GM11168 (cell line): ENCODE measurements at regions not wholly inside any gene's neighbourhood (a gene's known extent, or its start where the extent isn't known, plus 50 kb on each side); places are given as distances from the start of the nearest gene placed in this dataset.
"Not testable (repeated sequence)": the region's sequence is repeated elsewhere in the genome, so short reads cannot be mapped to it uniquely, and the experiment has no call there.

Experiments used
- in situ Hi-C: fragments of 300-500 bp; cut with MboI; formaldehyde crosslinking; loops from one replicate; pipeline ENCODE4 v1.12.0; 2022; ENCODE audit warnings: low sequenced_read_pairs; ENCODE audit not compliant: unreplicated experiment

DNA sequence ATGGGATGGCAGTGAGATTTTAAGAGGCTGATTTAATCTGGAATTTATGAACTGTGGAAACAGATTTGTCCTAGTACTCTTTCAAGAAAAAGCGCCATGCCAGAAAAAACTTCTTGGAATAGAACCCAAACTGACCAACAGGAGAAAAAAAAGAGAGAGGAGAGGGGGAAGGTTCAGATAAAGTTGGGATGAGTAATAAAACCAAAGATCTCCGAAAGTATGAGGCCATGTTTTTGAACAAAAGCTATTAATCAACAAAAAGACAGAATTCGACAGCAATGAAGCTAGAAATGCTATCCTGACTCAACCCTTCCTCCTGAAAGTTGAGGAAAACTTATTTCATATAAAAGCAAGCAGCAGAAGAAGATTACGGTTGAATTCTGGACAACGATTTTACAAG lies 135.5 kb downstream of the CEMIP2 start:
- in situ Hi-C loops = no loop called here

DNA sequence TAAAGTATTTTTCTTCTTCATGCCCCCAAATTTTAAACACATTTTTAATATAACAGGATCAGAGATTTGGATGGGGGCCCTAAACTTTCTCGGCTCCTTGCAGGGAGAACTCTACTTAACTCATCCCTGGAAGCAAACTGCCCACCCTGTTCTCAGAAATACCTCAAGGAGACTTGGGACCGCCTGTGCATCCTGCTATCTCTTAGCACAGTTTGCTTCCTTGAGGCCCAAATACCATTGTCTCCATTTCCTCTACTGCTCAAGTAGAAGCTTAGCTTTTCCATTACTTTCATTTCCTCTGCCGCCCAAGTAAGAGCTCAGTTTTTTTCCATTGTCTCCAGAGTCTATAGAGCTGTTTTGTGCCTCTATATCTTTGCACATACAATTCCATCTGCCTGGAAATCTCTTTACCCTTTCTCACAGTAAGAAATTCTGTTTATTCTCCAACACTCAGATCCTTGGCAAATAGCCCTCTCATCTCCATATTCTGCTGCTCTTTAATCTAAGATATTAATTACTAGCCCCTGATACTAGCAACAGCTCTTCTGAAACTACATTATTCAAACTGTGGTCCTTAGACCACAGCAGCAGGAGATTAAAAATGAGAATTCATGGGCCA lies 137.8 kb downstream of the CEMIP2 start:
- in situ Hi-C loops = no loop called here

DNA sequence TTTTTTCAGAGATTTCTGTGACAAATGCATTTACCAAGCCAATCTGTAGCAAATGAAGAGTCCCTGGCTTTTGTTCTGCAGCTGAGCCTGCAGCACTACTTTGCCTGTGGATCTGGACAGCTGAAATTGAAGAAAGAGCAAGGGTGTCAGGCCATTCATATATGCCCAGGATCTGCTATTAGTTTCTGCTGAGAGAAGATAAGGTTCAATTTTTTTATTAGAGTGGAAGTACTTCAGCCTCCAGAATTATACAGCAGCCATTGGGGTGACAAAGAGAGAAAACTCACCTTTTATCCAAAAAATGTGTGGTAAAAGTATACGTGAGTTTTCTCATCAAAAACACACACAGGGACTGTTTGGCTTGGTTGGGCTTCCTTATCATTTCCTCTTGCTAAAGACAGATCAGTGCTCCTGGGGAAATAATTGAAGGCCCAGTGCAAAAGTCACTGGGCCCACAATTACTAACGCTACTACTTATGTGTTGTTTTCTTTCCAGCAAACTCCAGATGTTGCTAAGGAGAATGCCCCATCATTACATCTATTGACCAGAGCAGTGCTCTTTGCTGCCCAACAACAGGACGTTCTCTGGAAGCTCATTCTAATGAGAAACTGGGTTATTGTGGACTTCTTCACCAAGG lies 138.6 kb downstream of the CEMIP2 start:
- in situ Hi-C loops = no loop called here

DNA sequence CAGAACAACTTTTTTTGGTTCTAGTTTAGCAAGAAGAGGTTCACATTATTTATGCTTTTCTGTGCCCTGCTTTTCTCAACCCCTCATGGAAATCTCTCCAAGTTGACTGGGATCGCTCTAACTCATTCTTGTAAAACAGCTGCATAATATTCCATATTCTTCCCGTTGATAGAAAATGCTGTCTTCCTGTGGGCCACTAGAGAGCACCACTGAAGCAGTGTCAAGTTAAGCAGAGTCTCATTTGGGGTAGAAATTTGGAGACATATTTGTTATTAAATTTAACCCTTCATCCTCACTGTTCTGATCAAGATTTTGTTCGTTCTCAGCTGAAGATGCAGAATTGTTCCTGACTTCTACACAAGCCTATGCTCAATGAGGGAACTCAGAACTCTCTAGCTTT lies 140.1 kb downstream of the CEMIP2 start:
- in situ Hi-C loops = no loop called here

DNA sequence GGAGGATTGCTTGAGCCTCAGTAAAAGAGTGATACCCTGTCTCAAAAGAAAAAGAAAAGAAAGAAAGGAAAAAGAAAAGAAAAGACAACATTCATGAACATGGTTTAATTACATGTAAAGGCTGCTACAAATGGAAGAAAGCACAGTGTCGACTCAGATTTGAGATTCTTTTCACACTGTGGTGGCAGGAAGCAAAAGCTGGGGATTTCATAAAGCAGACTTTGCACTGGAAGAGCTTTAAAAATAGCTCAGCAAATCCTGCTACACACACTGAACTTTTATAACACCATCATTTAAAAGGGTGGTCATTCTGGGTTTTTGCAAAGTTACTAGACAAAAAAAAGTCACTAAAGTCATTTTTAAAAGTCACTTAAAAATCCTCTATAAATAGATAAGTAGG lies 140.8 kb downstream of the CEMIP2 start:
- in situ Hi-C loops = no loop called here

DNA sequence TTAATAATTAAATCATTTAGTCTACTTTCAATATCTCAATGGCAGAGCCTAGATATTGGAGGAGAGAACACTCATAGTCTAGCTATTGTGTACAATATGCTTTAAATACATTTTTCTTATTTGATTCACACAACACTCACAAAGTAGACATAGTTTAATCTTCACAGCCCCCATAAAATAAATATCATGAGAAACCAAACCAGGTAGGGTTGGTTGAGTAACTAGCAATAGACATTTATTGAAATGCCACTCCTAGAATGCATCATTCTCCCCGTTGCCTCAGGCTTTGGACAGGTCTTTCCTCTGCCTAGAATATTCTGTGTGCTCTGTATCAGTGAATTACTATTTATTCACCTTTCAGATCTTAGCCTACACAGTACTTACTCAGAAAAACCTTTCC lies 141.9 kb downstream of the CEMIP2 start:
- in situ Hi-C loops = no loop called here

DNA sequence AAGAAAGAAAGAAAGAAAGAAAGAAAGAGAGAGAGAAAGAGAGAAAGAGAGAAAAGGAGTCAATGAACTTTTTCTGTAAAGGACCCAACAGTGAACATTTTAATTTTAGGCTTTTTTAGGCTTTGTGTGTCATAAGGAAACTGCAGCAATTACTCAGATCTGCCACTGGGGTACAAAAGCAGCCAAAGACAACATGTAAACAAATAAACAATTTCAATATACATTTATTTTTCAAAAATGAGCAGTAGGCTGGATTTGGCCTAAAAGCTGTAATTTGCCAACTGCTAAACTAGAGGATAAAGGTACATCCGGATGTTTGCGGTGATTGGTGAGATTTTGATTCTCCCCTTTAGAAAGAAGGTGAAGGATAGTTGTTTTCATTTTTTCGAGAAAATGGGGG lies 143.6 kb downstream of the CEMIP2 start:
- in situ Hi-C loops = loop anchor here (25.0 kb wide), 1 partner anchor 413 kb away; no protein-coding TSS in a partner anchor

DNA sequence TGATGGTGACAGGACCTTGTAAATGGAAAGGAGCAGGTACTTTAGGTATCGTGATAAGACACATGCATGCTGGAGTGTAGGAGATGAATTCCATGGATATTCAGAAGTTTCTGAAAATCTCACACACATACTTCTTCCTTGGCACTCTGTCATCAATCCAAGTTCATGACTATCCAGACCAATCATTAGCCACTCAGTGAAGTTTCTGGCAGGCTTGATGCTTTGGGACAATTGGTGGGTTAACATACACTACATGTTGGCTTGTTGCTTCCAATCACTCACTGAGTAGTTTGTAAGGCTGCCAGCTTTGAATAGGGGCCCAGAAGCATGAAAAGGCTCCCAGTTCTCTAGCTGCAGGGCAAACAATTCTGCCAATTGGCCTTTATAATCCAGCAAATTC lies 147.6 kb downstream of the CEMIP2 start:
- in situ Hi-C loops = loop anchor here (25.0 kb wide), 1 partner anchor 417 kb away; no protein-coding TSS in a partner anchor

DNA sequence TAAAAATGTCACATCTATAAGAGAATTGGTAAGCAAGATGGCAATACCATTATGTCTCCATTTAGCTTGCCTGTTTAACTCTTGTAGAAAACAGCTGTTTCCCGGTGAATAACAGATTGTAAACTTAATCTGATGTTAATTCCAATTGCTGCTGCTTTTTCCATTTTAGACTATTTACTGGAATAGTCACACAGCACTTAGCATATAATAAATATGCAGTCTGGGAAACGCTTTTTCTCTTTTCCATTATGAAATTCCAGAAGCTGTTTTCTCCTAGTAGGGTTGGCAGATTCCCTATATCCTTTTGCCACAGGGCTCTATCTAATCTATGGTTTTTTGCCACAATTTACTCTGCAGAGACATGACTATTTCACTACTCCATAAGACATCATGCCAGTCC lies 148.0 kb downstream of the CEMIP2 start:
- in situ Hi-C loops = loop anchor here (25.0 kb wide), 1 partner anchor 417 kb away; no protein-coding TSS in a partner anchor

DNA sequence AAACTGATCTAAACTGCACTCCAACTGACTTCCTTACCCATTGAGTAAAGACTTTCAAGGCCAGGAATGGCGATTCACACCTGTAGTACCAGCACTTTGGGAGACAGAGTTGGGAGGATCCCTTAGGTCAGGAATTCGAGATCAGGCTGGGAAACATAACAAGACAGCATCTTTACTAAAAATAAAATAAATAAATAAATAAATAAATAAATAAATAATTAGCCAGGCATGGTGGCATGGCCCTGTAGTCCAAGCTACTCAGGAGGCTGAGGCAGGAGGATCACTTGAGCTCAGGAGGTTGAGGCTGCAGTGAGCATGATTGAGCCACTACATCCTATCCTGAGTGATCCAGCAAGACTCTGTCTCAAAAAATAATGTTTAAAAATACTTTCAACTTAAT lies 148.4 kb downstream of the CEMIP2 start:
- in situ Hi-C loops = loop anchor here (25.0 kb wide), 1 partner anchor 417 kb away; no protein-coding TSS in a partner anchor

DNA sequence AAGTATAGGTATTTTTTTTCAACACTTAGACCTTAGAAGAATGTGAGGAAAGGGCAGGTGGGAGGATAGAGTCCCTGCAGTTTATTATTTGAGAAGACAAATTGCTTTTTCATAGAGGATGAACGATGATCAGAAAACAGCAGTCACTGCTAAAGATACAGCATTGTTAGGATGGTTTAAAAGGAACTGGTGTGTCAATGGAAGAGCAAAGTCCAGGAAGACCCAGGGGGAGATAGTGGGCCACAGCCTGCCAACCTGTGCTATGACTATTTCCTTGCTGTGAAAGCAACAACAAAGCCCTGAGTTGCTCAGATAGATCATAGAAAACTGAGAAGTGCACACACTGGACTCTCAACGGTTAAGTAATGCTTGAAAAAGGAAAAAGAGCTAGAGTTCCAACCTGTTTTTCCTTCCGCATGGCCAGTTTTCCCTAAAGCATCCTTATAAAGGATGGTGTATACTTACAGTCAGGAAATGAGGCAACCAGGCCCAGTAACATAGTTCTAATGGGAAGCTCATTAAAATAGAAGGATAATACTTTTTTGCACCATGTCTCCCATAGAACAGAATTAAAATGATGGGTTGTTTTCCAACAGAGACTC lies 153.8 kb downstream of the CEMIP2 start:
- in situ Hi-C loops = loop anchor here (25.0 kb wide), 1 partner anchor 423 kb away; no protein-coding TSS in a partner anchor

DNA sequence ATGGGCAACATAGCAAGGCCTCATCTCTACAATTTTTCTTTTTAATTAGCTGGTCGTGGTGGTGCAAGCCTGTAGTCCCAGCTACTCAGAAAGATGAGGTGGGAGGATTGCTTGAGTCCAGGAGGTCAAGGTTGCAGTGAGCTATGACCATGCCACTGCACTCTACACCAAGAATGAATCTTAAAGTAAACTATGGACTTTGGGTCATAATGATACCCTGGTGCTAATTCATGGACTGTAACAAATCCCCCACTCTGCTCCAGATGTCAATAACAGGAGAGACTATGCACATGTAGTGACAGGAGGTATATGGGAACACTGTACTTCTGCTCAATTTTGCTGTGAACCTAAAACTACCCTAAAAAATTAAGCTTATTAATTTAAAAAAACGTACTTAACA lies 155.4 kb downstream of the CEMIP2 start:
- in situ Hi-C loops = loop anchor here (25.0 kb wide), 1 partner anchor 424 kb away; no protein-coding TSS in a partner anchor

DNA sequence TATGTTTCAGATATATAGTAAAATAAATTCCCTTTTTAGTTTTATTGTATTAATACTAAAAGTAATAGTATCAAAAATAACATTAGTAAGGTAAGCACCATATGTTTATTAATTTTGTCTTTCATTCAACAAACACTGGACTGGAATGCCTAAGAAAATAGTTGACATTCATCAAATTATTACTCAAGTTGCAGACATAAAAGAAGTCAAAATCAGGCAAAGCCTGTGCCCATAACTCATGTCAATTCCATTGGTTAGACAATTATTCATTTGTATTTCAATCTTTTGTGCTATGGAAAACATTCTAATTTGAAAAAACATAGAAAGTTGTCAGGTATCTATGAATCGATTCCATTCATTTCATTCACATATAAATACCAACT lies 158.9 kb downstream of the CEMIP2 start:
- in situ Hi-C loops = loop anchor here (25.0 kb wide), 1 partner anchor 428 kb away; no protein-coding TSS in a partner anchor

DNA sequence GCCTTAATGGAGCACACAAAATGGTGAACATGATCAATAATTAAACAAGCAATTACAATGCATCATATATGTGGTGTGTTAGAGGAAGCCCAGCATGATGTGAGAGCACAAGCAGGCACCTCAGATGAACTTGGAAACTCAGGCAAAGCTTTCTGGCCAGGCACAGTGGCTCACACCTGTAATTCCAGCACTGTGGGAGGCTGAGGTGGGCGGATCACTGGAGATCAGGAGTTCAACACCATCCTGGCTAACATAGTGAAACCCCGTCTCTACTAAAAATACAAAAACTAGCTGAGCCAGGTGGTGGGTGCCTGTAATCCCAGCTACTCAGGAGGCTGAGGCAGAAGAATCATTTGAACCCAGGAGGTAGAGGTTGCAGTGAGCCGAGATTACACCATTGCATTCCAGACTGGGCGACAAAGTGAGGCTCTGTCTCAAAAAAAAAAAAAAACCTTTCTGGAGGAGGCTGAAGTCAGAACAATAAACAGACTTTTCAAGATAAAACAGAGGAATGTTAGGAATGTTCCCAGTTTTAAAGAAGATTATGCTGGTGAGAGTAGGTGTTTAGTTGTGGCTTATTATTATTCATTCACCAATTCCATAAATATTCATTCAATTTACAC lies 159.4 kb downstream of the CEMIP2 start:
- in situ Hi-C loops = loop anchor here (25.0 kb wide), 1 partner anchor 428 kb away; no protein-coding TSS in a partner anchor

DNA sequence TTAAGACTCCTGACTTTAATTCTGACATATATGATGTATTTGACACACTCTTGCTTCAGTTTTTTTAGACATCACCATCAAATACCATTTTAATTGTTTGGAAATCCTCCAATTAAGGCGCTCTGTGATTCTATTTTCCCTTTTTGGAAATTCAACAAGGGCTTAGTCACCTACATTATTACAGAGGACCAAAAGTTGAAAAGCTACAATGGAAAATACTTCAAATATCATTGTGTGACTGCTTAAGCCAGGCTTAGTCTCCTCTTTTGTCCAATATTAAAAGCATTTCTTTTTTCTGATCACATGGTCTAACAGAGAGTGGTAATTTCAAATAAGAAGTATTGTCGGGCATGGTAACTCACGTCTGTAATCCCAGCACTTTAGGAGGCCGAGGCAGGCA lies 160.3 kb downstream of the CEMIP2 start:
- in situ Hi-C loops = loop anchor here (25.0 kb wide), 1 partner anchor 429 kb away; no protein-coding TSS in a partner anchor

DNA sequence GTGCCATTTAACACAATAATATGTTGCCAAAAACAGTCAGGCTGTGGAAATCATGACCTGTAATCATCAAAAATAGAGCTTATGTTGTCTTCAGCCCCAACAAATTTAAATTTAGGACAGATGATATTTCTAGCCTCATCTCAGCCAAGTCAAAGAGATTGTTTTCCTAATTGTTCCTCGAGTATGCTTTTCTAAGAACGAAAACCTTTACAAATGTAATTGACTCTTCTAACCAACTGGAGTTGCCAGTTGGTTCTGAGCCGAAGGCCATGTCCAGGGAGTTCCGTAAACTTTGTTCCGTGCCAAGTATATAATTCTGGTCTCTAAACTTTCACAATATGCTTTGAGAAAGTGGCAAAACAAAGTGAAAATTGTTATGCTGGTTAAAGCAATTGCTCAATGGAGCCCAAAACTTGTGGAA lies 160.8 kb downstream of the CEMIP2 start:
- in situ Hi-C loops = loop anchor here (25.0 kb wide), 1 partner anchor 430 kb away; no protein-coding TSS in a partner anchor

DNA sequence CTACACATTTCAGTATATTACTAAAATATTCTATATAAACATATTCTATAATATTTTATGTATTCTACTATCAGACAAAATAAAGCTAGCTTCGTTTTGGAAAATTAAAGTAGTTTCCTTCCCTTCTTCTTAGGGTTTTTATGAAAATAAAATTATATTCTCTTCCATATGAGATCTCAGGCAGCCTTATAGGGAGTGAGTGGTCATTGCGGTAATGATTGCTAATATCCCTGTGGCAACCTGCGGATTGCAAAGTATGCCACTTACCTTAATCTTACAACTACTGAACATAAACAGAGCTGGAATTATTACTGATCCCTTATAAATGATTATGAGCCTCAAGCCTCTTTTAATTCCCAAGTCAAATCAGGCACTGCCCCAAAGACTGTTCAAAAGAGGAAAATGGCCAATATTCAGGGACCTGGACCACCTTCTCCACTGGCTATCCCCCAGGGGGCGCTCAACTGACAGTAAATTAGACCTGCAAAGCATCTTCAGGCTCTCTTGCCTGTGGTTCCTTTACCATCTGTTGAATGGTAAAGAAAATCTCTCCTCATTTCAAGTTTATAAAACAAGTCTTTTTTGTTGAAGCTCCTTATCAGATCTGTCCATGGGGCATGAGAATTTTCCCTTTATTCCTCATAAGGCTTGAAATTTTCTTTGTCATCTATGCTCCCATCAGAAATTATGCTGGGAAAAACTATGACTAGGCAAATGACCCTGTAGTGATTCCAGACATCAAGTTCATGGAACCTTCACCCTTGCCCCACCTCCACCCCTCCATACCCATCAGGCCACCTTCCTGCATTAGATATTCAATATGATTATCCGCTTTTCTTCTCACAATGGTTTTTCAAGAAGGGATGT lies 163.9 kb downstream of the CEMIP2 start:
- in situ Hi-C loops = loop anchor here (25.0 kb wide), 1 partner anchor 433 kb away; no protein-coding TSS in a partner anchor

DNA sequence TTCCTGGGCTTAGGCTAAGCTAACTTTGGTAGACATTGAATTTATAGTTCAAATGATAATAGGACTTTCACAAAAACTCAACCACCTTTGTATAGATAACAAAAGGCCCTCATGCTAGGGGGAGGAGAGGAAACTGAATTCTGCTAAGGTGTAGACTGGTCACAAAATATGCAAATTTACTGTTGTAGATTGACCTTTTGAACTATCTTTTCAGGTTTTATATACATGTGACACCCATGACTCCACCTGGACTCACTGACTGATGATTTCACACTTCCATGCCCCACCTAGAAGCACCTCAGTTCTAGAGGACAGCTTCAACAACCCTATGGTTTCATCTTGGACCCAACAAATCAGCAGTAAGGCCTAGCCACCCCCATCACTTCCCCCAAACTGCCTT lies 165.7 kb downstream of the CEMIP2 start:
- in situ Hi-C loops = loop anchor here (25.0 kb wide), 1 partner anchor 435 kb away; no protein-coding TSS in a partner anchor

DNA sequence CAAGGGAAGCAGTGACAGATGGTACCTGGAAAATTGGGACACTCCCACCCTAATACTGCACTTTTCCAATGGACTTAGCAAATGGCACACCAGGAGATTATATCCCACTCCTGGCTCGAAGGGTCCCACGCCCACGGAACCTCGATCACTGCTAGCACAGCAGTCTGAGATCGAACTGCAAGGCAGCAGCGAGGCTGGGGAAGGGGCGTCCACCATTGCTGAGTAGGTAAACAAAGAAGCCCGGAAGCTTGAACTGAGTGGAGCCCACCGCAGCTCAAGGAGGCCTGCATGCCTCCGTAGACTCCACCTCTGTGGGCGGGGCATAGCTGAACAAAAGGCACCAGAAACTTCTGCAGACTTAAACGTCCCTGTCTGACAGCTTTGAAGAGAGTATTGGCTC lies 172.6 kb downstream of the CEMIP2 start:
- in situ Hi-C loops = not testable (repeated sequence)

DNA sequence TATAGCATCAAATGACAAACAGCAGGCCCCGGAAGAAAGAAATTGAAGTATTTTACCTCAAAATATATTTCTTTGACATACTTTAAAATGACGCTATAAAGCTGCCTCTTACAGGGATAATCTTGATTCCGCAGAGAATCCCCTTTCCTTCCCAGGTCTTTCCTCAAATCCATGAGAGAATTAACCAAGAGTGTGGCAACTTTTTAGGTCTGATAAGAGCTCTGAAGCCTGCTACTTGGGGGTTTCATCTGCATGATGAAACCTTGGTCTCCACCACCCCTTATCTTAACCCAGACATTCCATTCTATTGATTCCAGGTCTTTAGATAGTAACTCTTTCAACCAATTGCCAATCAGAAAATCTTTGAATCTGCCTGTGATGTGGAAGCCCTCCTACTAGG lies 173.8 kb downstream of the CEMIP2 start:
- in situ Hi-C loops = no loop called here
